ENCODE measurements at regions not wholly inside any gene's neighbourhood (a gene's known extent, or its start where the extent isn't known, plus 50 kb on each side); places are given as distances from the start of the nearest gene placed in this dataset.
A peak's percentile ranks its signal among the peaks of the same experiment; 100 is the strongest.

GRCh38 chr9:121569266-121569648 is 69.6 kb upstream of the GGTA1 start:
- DNase-seq (ENCODE audit: low spot score), result no peak

GRCh38 chr9:121572581-121572980 is 72.9 kb upstream of the GGTA1 start:
- no peak for DNase-seq (ENCODE audit: low spot score)

- no peak for DNase-seq (ENCODE audit: low spot score)
Observed at GRCh38 chr9:121573717-121574485, 74.3 kb upstream of the GGTA1 start.

- no peak for DNase-seq (ENCODE audit: low spot score)
Observed at GRCh38 chr9:121574774-121575519, 75.3 kb upstream of the GGTA1 start.

GRCh38 chr9:121576281-121577075 is 75.0 kb upstream of the DAB2IP start:
- DNase-seq (ENCODE audit: low spot score), result no peak

- DNase-seq (ENCODE audit: low spot score), result no peak
Observed at GRCh38 chr9:121577166-121577565, 74.3 kb upstream of the DAB2IP start.

- DNase-seq (ENCODE audit: low spot score), result no peak
Observed at GRCh38 chr9:121577572-121577971, 73.9 kb upstream of the DAB2IP start.

GRCh38 chr9:121581786-121582600 is 69.4 kb upstream of the DAB2IP start:
- no peak for DNase-seq (ENCODE audit: low spot score)

GRCh38 chr9:121582641-121583040 is 68.8 kb upstream of the DAB2IP start:
- no peak for DNase-seq (ENCODE audit: low spot score)

GRCh38 chr9:121584421-121584820 is 67.0 kb upstream of the DAB2IP start:
- no peak for DNase-seq (ENCODE audit: low spot score)

- DNase-seq (ENCODE audit: low spot score), result no peak
Observed at GRCh38 chr9:121587863-121588262, 63.6 kb upstream of the DAB2IP start.

- no peak for DNase-seq (ENCODE audit: low spot score)
Observed at GRCh38 chr9:121589986-121590385, 61.4 kb upstream of the DAB2IP start.

GRCh38 chr9:121592265-121592664 is 59.2 kb upstream of the DAB2IP start:
- no peak for DNase-seq (ENCODE audit: low spot score)

- no peak for DNase-seq (ENCODE audit: low spot score)
Observed at GRCh38 chr9:121593066-121593465, 58.4 kb upstream of the DAB2IP start.

- DNase-seq (ENCODE audit: low spot score), result peak; percentile 56
Observed at GRCh38 chr9:121596515-121596914, 54.9 kb upstream of the DAB2IP start.

- DNase-seq (ENCODE audit: low spot score), result no peak
Observed at GRCh38 chr9:121597698-121598166, 53.7 kb upstream of the DAB2IP start.

GRCh38 chr9:121598167-121598964 is 53.1 kb upstream of the DAB2IP start:
- peak; percentile 93 for DNase-seq (ENCODE audit: low spot score)

GRCh38 chr9:121598965-121599871 is 52.2 kb upstream of the DAB2IP start:
- peak; percentile 88 for DNase-seq (ENCODE audit: low spot score)

GRCh38 chr9:121599872-121600585 is 51.4 kb upstream of the DAB2IP start:
- no peak for DNase-seq (ENCODE audit: low spot score)

Data from GM03348 (cell line).